HS-5 (cell line): ENCODE measurements at regions not wholly inside any gene's neighbourhood (a gene's known extent, or its start where the extent isn't known, plus 50 kb on each side); places are given as distances from the start of the nearest gene placed in this dataset.

Experiments
- DNase-seq: peaks from one replicate; pipeline ENCODE4 v3.0.0-alpha.2; 2012; ENCODE audit warnings: low read depth

- no peak for DNase-seq
These were observed 184.4 kb upstream of the DYNLRB2 start for GRCh38 chr16:80356365-80356764.

GRCh38 chr16:80355335-80355734 is 185.5 kb upstream of the DYNLRB2 start:
- DNase-seq: no peak

GRCh38 chr16:80350061-80350460 is 190.7 kb upstream of the DYNLRB2 start:
- DNase-seq: no peak

- DNase-seq: no peak
These were observed 192.9 kb upstream of the DYNLRB2 start for GRCh38 chr16:80347900-80348299.

- DNase-seq: no peak
These were observed 193.8 kb upstream of the DYNLRB2 start for GRCh38 chr16:80347002-80347401.

- DNase-seq: no peak
These were observed 194.6 kb upstream of the DYNLRB2 start for GRCh38 chr16:80346111-80346632.

GRCh38 chr16:80345701-80346100 is 195.1 kb upstream of the DYNLRB2 start:
- DNase-seq: no peak

- DNase-seq: no peak
These were observed 196.2 kb upstream of the DYNLRB2 start for GRCh38 chr16:80344570-80344969.

- no peak for DNase-seq
These were observed 199.5 kb upstream of the DYNLRB2 start for GRCh38 chr16:80341263-80341662.

GRCh38 chr16:80337786-80338185 is 203.0 kb upstream of the DYNLRB2 start:
- no peak for DNase-seq

GRCh38 chr16:80330803-80331202 is 210.0 kb upstream of the DYNLRB2 start:
- DNase-seq: no peak

GRCh38 chr16:80330150-80330549 is 210.6 kb upstream of the DYNLRB2 start:
- DNase-seq: no peak

GRCh38 chr16:80327740-80328139 is 213.1 kb upstream of the DYNLRB2 start:
- DNase-seq: no peak

- DNase-seq: no peak
These were observed 216.4 kb upstream of the DYNLRB2 start for GRCh38 chr16:80324371-80324770.

- DNase-seq: no peak
These were observed 217.0 kb upstream of the DYNLRB2 start for GRCh38 chr16:80323808-80324195.

- no peak for DNase-seq
These were observed 217.5 kb upstream of the DYNLRB2 start for GRCh38 chr16:80323187-80323807.

- no peak for DNase-seq
These were observed 221.6 kb upstream of the DYNLRB2 start for GRCh38 chr16:80319181-80319580.

- no peak for DNase-seq
These were observed 222.7 kb upstream of the DYNLRB2 start for GRCh38 chr16:80318107-80318506.

GRCh38 chr16:80317599-80318037 is 223.2 kb upstream of the DYNLRB2 start:
- no peak for DNase-seq

GRCh38 chr16:80317116-80317515 is 223.7 kb upstream of the DYNLRB2 start:
- DNase-seq: no peak

- DNase-seq: no peak
These were observed 226.8 kb upstream of the DYNLRB2 start for GRCh38 chr16:80314042-80314441.

- DNase-seq: no peak
These were observed 231.6 kb upstream of the DYNLRB2 start for GRCh38 chr16:80309178-80309577.

- no peak for DNase-seq
These were observed 235.4 kb upstream of the DYNLRB2 start for GRCh38 chr16:80305410-80305809.

- no peak for DNase-seq
These were observed 237.1 kb upstream of the DYNLRB2 start for GRCh38 chr16:80303691-80304090.
